NCI-H82 (cell line): ENCODE measurements at regions not wholly inside any gene's neighbourhood (a gene's known extent, or its start where the extent isn't known, plus 50 kb on each side); places are given as distances from the start of the nearest gene placed in this dataset.

ENCODE experiments used
- DNase-seq: peaks from one replicate; lab custom pipeline; 2025; lab: John Stamatoyannopoulos, UW

DNA sequence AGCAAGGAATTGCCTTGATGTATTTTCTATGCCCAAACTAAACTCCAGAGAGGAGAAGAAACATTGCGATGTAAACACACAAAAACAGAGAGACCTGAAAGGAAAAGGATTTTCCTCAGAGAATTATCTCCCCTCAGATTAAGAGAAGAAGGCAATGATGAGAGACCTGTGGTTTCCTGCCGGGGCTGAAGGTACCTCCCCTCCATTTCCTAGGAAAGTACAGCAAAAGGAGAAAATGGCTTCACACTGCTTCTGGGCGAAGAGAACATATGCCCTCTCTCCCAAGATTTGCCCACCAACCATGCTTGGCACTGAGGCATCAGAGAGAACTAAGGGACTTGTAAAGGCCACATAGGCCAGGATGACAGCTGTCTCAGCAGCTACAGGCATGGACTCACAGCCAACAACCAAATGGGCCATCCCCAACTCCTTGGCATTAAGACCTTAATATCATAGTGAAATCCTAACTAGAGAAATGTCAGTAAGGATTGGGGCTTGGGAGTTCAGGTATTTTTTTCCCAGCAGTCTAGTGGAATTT is 523.0 kb downstream of the PTPRC start:
- DNase-seq = no peak

DNA sequence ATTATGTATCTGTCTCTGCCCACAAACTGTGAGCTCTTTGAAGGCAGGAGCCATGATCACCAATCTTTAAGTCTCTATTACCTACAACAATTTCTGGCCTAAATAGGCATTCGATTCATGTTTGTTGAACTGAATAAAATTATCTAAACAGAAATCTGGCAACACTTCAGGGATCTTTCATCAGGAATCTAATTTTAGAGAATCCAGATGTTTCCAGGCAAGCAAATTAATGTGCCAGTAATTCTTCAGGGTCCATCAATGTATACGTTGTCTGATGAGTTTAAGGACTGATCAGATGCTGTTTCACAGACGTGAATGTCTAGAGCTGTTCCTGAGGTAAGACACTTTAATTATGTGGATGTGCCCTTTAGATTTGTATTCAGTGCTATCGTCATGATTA is 524.4 kb downstream of the PTPRC start:
- no peak for DNase-seq

DNA sequence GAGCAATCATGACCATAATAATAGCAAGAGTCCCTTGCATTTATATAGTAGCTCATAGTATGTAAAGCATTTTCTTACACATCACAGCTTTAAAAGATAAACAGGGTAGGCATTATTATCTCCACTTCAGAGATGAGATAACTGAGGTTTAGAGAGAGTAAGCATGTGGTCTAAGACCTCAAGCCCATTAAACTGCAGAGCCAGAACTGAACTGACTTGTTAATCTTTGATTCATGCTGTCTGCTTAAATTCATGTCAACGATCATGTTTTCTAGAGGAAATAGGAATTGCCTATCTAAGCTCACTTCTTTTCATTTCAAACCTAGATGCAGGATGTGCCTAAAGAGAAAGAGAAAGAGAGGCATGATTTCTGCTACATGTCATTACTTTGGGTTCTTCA is 524.8 kb downstream of the PTPRC start:
- no peak for DNase-seq

DNA sequence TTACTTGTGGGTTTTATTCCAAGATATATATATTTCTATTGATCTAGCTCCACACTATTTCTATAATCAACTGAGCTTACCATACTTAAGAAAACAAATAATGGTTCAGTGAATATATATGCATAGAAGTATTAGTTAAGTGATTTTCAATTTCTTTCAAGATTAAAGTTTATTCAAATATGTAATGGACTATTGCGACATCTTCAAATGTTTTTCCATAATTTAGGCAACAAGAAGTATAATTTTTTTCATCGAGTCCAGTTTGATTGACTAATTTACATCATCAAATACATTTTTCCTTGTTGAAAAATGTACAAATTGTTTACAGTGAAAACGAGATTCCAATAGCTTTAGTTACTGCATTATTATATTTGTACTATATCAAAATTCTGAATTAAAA is 528.6 kb downstream of the PTPRC start:
- DNase-seq = no peak

DNA sequence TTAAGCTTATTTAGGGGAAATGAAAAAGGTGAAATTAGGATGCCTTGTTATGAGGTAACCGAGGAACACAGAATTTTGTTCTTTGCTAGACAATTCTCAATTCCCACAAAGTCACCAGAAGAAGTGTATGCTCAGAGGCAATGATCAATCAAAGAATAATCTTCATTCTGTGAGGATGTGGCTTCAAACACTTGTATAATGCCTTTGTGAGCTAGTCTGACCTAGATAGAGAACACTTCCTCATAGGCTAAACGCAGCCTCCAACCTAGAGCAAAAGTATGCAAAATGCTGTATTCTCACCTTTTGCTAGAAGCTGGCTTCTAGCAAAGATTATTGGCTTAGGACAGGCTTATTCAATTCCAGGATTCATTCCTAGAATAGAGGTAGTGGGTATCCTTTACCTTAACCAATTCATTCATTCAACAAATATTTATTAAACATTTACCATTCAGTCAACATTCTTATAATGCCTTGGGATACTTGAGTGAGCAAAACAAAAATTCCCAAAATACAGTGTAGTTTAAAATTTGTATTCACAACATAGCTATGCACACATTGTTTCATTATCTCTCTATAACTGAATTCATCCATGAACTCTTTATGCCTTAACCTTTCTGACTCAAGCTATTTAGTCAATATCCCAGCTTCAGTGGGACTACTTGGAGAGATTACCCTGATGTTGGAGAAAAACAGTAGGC is 530.2 kb downstream of the PTPRC start:
- DNase-seq = no peak

DNA sequence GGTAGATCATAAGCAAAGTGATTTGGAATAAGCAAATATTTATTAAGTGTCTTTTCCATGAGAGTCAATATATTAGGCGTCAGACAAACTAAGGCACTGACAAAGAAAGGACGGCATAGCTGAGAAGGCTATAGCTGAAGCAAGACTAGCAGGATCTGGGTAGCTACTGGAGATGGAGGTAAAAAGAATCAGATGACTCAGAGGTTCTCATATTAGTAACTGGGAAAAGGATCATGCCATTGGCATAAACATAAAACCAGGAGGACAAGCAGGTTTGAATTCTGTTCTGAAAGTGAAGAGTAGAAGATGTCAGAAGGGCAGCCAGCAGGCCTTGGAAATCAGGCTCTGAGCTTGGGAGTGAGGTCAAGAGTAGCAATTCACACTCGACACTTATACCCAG is 531.9 kb downstream of the PTPRC start:
- no peak for DNase-seq

DNA sequence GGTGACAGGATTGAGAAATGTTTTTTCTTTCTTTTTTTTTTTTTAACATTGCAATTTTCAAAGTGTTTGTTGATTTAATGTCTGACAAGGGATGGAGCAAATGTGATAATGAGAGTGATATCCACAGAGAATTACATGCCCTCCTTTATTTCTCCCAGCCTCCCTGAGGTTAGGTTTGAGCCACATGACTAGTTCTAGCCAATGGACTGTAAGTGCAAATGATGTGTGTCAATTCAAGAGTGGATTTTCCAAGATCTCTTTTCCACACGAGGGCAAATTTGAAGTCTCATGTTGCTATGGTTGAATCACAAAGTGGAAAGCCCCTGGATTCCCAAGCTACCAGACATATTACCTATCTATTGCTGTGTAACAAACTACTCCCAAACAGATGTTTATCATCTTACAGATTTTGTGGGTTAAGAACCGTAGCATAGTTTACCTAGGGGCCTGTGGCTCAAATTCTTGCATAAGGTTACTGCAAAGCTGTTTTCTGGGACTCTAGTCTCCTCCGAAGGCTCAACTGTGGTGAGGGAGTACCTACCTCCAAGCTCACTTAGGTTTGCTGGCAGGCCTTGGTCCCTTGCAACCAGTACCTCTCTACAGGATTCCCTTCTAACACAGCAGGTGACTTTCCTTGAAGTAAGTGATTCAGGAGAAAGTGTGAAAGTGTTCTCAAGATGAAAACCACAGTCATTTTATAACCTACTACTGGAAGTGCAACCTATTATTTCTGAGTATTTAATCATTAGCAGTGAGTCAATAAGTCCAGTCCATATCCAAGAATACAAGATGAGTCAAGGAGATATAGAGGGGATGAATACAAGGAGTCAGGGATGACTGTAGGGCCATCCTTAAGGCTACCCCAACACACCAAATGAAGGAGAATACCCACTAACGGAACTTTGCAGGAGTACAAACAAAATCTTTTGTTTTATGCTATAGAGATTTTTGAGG is 533.6 kb downstream of the PTPRC start:
- DNase-seq = no peak

DNA sequence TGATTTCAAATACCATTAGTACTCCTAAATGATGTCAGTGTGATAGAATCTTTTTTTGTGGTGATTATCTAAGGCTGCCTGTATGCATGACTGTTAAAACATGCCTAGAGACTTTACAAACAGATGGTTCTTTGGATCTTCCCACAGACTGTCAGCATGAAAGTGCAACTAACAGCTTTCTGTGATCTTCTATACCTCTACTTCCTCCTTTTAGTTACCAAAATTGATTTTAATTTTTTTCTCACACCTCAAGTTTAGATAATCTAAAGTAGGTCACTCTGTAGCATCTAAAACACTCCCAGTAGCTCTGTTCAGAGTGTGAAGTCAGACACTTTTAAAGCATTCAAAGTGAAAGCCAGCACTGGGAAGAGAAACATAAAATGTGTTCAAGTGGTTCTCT is 534.5 kb downstream of the PTPRC start:
- no peak for DNase-seq

DNA sequence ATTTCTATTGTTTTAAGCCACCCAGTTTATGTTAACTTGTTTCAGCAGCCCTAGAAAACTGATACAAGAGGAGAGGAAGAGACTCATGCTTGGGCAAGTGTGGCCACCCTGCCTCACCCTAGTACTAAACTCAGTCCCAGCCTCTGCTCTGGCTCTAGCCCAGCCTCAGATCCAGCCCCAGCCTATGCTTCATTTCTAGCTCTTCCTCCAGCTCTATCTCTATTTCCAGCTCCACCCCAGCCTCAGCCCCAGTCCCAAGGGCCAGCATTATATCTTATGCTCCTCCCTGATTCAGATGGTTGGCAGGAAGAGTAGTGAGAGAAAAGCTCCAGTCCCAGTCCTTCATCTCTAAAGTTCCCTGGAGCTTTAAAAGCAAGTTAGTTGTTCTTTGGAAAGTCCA is 535.5 kb downstream of the PTPRC start:
- no peak for DNase-seq

DNA sequence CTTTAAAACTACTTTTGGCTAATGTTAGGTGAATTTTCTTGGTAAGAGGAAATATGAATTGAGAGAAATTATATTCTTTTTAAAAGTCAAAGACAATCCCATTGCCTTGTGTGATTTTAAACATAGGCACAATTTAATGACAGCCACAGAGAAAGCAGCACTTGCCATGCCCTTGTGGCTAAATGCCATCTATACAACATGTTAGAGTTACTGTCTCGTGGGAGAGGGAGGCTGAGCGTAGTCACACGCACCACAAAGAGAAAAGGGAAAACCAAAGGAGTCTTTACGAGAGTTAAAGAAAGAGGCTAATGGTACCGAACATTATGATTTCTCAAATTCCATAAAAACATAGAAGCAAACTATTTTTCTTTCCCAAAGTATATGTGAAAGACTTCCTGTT is 537.9 kb downstream of the PTPRC start:
- DNase-seq = no peak

DNA sequence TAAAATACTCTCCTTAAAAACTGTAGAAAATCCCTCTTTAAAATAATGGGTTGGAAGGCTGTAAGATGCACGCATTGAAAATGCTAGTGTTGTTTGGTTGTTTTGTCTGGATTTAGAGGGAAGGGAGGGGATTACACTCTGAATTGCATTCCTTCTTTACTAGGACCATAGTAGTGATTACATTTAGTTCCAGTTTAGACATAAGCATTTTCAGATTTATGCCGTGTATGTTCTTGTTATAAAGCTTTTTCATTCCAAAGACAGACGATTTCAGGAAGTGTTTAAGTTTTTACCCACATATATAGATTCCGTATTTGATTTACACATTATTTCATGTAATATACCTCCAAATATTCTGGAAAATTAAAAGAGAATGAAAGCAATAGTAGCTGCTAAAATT is 538.4 kb downstream of the PTPRC start:
- DNase-seq = no peak

DNA sequence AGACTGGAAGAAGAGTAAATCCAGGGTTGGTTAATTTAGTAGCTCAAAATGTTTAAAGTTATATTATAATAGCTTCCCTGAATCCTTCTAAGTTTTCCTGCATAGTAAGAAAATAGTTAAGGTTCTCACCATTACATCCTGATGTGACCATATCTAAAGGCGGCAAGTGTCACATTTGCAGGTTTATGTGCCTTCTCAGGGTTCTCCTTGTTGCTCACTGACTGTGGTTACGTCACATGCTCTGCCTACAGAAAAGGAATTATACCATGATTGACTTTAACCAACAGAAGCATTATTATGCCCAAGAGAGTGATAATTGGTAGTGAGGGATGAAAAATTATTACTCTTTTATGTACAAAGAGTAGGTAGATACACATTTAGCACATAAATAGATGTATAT is 539.8 kb downstream of the PTPRC start:
- DNase-seq = no peak

DNA sequence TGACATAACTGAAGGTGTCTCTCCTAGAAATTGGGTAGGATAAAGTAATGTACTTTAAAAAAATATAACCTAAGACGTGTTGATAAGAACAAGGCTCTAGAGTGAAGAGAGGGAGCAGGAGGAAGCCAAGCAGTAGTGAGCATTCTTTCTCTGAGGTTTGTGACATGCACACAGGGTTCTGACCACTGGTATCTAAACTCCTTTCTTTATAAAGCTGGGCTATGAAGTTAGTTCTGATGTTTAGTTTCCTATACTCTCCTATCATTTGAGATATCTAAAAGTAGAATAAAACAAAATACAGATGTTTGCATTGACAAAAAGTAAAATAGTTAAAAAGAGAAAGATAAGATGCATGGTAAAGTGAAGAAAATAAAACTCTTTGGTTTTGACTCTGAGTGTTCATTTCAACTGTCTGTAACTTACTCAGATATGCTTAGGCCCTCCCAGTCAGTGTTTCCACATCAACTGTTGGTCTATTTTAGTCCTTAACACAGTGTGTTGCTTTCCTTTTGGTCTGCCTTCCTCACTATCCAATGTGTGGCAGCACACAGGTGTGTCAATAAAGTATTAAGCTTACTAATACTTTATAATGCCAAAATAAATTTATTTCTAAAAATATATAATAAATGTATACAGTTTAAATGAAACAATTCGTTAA is 543.5 kb downstream of the PTPRC start:
- DNase-seq = no peak

DNA sequence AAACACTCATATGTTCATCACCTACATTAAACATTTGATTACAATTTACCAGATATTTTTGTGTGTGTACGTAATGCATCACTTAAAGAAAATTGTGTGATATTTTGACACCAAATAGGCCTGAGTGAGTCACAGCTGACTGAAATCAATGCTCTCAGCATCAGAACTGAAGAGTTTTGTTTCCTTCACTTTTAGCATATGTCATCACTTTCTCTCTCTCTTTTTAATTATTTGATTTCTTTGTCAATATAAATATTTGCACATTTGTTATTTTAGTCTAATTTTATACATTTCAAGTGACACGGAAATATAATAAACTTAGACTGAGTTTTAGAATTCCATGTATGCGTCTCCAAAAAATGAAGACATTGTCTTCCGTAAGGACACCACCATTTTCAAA is 545.3 kb downstream of the PTPRC start:
- DNase-seq = no peak

DNA sequence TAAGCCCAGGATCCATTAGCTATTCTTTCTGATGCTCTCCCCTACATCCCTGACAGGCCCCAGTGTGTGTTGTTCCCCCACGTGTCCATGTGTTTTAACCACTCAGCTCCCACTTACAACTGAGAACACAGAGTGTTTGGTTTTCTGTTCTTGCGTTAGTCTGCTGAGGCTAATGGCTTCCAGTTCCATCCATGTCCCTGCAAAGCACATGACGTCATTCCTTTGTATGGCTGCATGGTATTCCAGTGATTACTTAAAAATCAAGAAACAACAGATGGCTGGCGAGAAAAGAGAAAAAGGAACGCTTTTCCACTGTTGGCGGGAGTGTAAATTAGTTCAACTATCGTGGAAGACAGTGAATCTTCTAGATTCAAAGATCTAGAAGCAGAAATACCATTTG is 556.0 kb downstream of the PTPRC start:
- no peak for DNase-seq

DNA sequence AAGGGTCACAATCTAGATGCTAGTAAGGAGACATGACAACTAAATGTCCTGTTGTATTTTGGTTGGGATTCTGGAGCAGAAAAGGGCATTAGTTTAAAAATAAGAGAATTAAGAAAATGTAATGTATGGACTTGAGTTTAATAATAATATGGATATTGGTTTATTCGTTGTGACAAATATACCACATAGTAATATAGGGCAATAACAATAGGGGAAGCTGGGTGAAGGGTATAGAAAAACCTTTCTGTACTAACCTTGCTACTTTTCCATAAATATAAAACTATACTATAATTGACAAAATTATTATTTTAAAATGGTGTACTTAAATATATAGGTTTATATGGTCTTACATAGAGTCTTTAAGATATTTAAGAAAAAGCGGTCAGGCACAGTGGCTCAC is 558.9 kb downstream of the PTPRC start:
- DNase-seq = no peak

DNA sequence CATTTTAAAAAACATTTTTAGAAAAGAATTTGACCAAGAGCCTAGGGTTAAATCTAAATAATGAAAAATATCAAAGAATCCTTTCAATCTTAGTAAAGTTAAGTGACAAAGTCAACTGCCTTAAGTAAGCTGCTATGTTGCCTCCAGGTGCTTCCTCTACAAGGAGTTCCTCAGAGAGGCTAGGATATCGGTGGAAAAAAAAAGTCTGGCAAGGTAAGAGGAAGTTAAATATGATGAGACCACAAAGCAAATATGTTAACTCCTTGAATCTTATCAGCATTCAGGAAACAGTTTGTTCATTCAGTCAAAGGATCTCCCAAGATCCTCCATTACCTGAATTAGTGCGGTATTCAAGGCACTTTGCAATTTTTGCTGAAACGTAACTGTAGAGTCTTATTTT is 563.5 kb downstream of the PTPRC start:
- no peak for DNase-seq

DNA sequence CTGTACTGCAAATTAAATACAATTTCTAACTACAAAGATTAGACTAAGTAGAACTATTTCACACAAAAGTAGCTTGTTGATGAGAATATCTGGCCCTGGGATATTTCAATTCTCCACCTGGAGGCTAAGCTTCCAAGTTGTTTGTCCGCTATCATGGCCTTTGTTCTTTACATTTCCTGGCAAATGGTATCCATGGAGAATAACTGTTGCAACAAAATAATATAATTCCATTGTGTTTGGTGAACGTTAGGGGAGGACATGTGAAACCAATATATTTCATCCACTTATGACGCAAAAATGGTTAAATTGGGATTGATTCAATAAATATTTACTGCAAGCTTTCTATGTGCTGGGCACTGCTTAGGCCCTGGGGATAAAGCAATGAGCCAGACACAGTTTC is 565.4 kb downstream of the PTPRC start:
- DNase-seq = no peak

DNA sequence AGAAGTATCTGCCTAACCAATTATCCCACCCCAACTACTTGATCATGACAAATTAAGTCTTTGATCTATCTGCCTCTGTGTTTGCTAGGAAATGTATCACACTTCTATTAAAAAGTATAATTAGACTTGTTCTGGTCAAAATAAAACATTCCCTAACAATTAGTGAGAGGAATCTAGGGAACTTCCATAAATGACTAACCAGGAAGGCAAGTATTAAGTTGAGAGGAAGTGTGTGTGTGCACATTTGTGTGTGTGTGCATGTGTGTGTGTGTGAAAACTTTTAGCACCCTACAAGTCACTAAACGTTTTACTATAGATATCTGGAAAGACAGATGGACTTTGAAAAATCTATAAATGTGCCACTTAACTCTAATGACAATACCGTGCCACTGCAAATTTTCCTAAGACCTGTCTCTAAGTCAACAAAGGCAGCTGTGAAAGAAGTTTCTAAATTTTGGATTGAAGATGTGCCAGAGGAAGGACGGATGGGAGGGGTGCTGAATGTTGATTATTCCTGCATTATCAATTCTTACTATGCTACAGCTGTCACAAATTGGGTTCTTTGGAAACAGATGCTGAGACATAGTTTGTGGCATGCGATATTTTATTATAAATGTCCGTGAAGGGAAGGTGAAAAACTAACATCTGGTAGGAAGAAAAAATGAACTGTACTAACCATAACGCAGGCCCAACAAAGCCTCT is 567.1 kb downstream of the PTPRC start:
- DNase-seq = no peak

DNA sequence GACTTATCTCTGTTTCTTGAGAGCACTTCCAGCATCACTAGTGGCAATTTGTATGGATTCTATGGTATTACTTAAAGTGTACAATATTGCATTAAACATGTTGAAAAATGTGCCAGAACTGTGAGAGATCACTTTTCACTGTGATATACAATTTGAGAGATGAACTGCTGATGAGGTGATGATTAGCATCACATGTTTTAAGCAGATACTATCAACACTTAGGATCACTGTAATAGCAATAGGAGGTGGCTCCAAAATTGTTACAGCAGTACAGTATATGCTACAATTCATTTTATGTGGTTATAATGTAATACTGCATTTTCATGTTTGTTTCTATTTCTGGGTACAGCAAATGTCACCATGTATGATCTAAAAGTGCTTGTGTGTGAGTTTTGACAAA is 570.0 kb downstream of the PTPRC start:
- DNase-seq = no peak

DNA sequence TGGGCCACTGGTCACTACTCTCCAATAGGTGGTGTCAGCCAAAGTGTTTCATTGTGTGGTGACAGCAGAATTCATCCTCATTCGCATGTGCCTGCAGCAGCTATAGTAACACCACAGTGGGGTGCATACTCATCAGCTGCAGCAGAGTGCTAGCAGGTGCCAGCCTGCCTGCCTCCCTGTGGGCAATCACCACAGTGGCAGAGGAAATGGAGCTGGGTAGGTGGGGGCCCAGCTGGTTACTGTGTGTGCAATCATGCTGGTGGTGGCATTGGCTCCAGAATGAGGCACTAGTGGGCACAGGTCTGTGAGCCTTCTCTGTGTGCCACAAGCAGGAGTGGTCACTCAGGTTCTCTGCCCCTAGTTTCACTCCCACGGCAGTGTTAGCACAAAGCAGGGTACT is 579.2 kb downstream of the PTPRC start:
- DNase-seq = no peak

DNA sequence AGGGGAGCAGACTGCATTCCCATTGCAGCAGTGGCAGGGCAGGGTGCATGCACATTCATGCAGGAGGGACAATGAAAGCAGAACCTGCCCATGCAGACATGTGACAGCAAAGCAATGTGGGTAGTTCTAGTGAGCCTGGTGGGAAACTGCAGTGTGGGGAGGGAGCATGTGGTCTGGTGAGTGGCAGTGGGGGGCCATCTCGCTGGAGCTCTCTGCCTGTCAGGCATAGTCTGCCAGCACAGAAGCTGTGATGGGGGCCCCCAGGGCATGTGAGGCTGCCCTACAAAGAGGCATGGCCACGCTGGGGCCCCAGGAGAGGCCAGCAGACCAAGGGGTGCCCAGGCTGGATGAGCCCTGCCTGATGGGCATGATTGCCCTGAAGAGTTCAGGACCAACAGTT is 579.7 kb downstream of the PTPRC start:
- DNase-seq = no peak
